ENCODE measurements at regions not wholly inside any gene's neighbourhood (a gene's known extent, or its start where the extent isn't known, plus 50 kb on each side); places are given as distances from the start of the nearest gene placed in this dataset.

GRCh38 chr9:31697956-31698355 lies 686.5 kb upstream of the ACO1 start:
- H3K9me3 ChIP-seq (ENCODE audit: insufficient read depth, low read depth) = no peaks in the 10 kb centered on the region

GRCh38 chr9:31699836-31700235 lies 684.6 kb upstream of the ACO1 start:
- no peak for DNase-seq
- no peaks in the 10 kb centered on the region; the same call in 1 of the 2 replicates for H3K9me2 ChIP-seq (ENCODE audit: insufficient read depth)
- no peak overlapping the region for H3K4me2 ChIP-seq
- H3K9me3 ChIP-seq (ENCODE audit: insufficient read depth, low read depth) = no peaks in the 10 kb centered on the region
- intact Hi-C loops (cut with micrococcal nuclease; ENCODE audit: unreplicated experiment) = no loop called here
- H3K79me2 ChIP-seq (ENCODE audit: low read depth) = no peaks in the 10 kb centered on the region
- H3K4me3 ChIP-seq = no peak overlapping the region
- H4K20me1 ChIP-seq (ENCODE audit: insufficient read depth) = no peaks in the 10 kb centered on the region
- ChIA-PET CTCF (no interaction called here), POLR2A (ENCODE audit: unreplicated experiment) (no interaction called here)
- H3F3A ChIP-seq (ENCODE audit: insufficient read depth, low read depth) = no peaks in the 10 kb centered on the region
- no TSS peak for BruUV-seq (replicated peaks)
- no peak overlapping the region for H2AFZ ChIP-seq
- H3K27ac ChIP-seq = no peak overlapping the region
- no peaks in the 10 kb centered on the region for H3K36me3 ChIP-seq (ENCODE audit: low read depth)
- no peaks in the 10 kb centered on the region for H3K4me1 ChIP-seq (replicated peaks; ENCODE audit: insufficient read depth)
- no peak for TF ChIP-seq EZH2 (IDR thresholded peaks at IDR 0.05; ENCODE audit: low read depth)
- no peak for TF ChIP-seq CTCF (conservative IDR thresholded peaks at IDR 0.05)
- no peaks in the 10 kb centered on the region for H3K27me3 ChIP-seq (ENCODE audit: insufficient read depth, low read depth)

More at GRCh38 chr9:31697956-31698355, 686.5 kb upstream of the ACO1 start:
- no TSS peak for BruUV-seq (replicated peaks)
- no peak for DNase-seq
- POLR2A ChIA-PET (ENCODE audit: unreplicated experiment) = no interaction called here
- Histone ChIP-seq H2AFZ (no peak overlapping the region), H3K79me2 (ENCODE audit: low read depth) (no peaks in the 10 kb centered on the region), H4K20me1 (ENCODE audit: insufficient read depth) (no peaks in the 10 kb centered on the region), H3K27ac (no peak overlapping the region), H3K27me3 (ENCODE audit: insufficient read depth, low read depth) (no peaks in the 10 kb centered on the region), H3K9me2 (ENCODE audit: insufficient read depth) (no peaks in the 10 kb centered on the region; the same call in 1 of the 2 replicates), H3K4me2 (no peak overlapping the region), H3F3A (ENCODE audit: insufficient read depth, low read depth) (no peaks in the 10 kb centered on the region), H3K4me3 (no peak overlapping the region), H3K36me3 (ENCODE audit: low read depth) (no peaks in the 10 kb centered on the region), H3K4me1 (replicated peaks; ENCODE audit: insufficient read depth) (no peaks in the 10 kb centered on the region)
- intact Hi-C loops (cut with micrococcal nuclease; ENCODE audit: unreplicated experiment) = no loop called here
- no peak for TF ChIP-seq CTCF (conservative IDR thresholded peaks at IDR 0.05)
- no peak for TF ChIP-seq EZH2 (IDR thresholded peaks at IDR 0.05; ENCODE audit: low read depth)
- CTCF ChIA-PET = no interaction called here

- no peaks in the 10 kb centered on the region for H3K36me3 ChIP-seq (ENCODE audit: low read depth)
- intact Hi-C loops (cut with micrococcal nuclease; ENCODE audit: unreplicated experiment) = no loop called here
- no peaks in the 10 kb centered on the region for H3K4me1 ChIP-seq (replicated peaks; ENCODE audit: insufficient read depth)
- no peak overlapping the region for H3K4me3 ChIP-seq
- no peak overlapping the region for H3K27ac ChIP-seq
- no peaks in the 10 kb centered on the region for H3K79me2 ChIP-seq (ENCODE audit: low read depth)
- no TSS peak for BruUV-seq (replicated peaks)
- no peak overlapping the region for H2AFZ ChIP-seq
- H3F3A ChIP-seq (ENCODE audit: insufficient read depth, low read depth) = no peaks in the 10 kb centered on the region
- no peaks in the 10 kb centered on the region for H4K20me1 ChIP-seq (ENCODE audit: insufficient read depth)
- H3K4me2 ChIP-seq = no peak overlapping the region
- H3K9me3 ChIP-seq (ENCODE audit: insufficient read depth, low read depth) = no peaks in the 10 kb centered on the region
- H3K27me3 ChIP-seq (ENCODE audit: insufficient read depth, low read depth) = no peaks in the 10 kb centered on the region
- H3K9me2 ChIP-seq (ENCODE audit: insufficient read depth) = no peaks in the 10 kb centered on the region; the same call in 1 of the 2 replicates
- TF ChIP-seq EZH2 (IDR thresholded peaks at IDR 0.05; ENCODE audit: low read depth) = no peak
- no peak for TF ChIP-seq CTCF (conservative IDR thresholded peaks at IDR 0.05)
- ChIA-PET POLR2A (ENCODE audit: unreplicated experiment) (no interaction called here), CTCF (no interaction called here)
- DNase-seq = no peak
Measured at GRCh38 chr9:31700252-31701045, 684.0 kb upstream of the ACO1 start.

All from PC-9 (cell line).